GM18907 (cell line): ENCODE measurements at regions not wholly inside any gene's neighbourhood (a gene's known extent, or its start where the extent isn't known, plus 50 kb on each side); places are given as distances from the start of the nearest gene placed in this dataset.

Experiments used
- ATAC-seq: cut with Tn5 transposase; IDR thresholded peaks from one replicate; pipeline ENCODE4 v1.9.1; 2021; ENCODE audit warnings: mild to moderate bottlenecking, moderate library complexity; ENCODE audit not compliant: unreplicated experiment

GRCh38 chr15:91784973-91785709, 68.4 kb upstream of the SLCO3A1 start:
- no peak for ATAC-seq

GRCh38 chr15:91787198-91787597, 66.3 kb upstream of the SLCO3A1 start:
- no peak for ATAC-seq

- ATAC-seq, result no peak
These were observed 64.4 kb upstream of the SLCO3A1 start for GRCh38 chr15:91789136-91789535.

- no peak for ATAC-seq
These were observed 62.7 kb upstream of the SLCO3A1 start for GRCh38 chr15:91790836-91791235.

- ATAC-seq, result no peak
These were observed 59.7 kb upstream of the SLCO3A1 start for GRCh38 chr15:91793771-91794170.

- no peak for ATAC-seq
These were observed 58.3 kb upstream of the SLCO3A1 start for GRCh38 chr15:91795235-91795634.

- no peak for ATAC-seq
These were observed 51.5 kb upstream of the SLCO3A1 start for GRCh38 chr15:91801836-91802534.

GRCh38 chr15:91803260-91803659, 50.2 kb upstream of the SLCO3A1 start:
- no peak for ATAC-seq
